Activated gamma-delta T cell (primary cell): ENCODE measurements at regions not wholly inside any gene's neighbourhood (a gene's known extent, or its start where the extent isn't known, plus 50 kb on each side); places are given as distances from the start of the nearest gene placed in this dataset.

Experiments
- DNase-seq: peaks from one replicate; lab custom pipeline; 2025; lab: John Stamatoyannopoulos, UW

GRCh38 chr3:10583798-10584708 lies 78.7 kb upstream of the ATP2B2 start:
- DNase-seq: no peak

GRCh38 chr3:10585945-10586344 lies 80.6 kb upstream of the ATP2B2 start:
- no peak for DNase-seq

GRCh38 chr3:10594915-10595314 lies 89.5 kb upstream of the ATP2B2 start:
- no peak for DNase-seq

- no peak for DNase-seq
These were observed 91.5 kb upstream of the ATP2B2 start for GRCh38 chr3:10596746-10597448.

GRCh38 chr3:10597733-10598132 lies 92.3 kb upstream of the ATP2B2 start:
- DNase-seq: no peak

- DNase-seq: no peak
These were observed 93.6 kb upstream of the ATP2B2 start for GRCh38 chr3:10599017-10599416.

- DNase-seq: no peak
These were observed 94.1 kb upstream of the ATP2B2 start for GRCh38 chr3:10599444-10599843.

GRCh38 chr3:10600296-10600714 lies 94.9 kb upstream of the ATP2B2 start:
- DNase-seq: no peak

GRCh38 chr3:10600726-10601125 lies 95.3 kb upstream of the ATP2B2 start:
- no peak for DNase-seq

- DNase-seq: no peak
These were observed 95.9 kb upstream of the ATP2B2 start for GRCh38 chr3:10601151-10601856.

GRCh38 chr3:10601857-10602230 lies 96.5 kb upstream of the ATP2B2 start:
- DNase-seq: no peak

GRCh38 chr3:10602271-10602670 lies 96.9 kb upstream of the ATP2B2 start:
- no peak for DNase-seq

GRCh38 chr3:10602769-10603768 lies 97.7 kb upstream of the ATP2B2 start:
- DNase-seq: no peak

- DNase-seq: no peak
These were observed 103.7 kb upstream of the ATP2B2 start for GRCh38 chr3:10609134-10609533.

GRCh38 chr3:10614168-10614567 lies 108.8 kb upstream of the ATP2B2 start:
- DNase-seq: no peak

GRCh38 chr3:10615715-10616114 lies 110.3 kb upstream of the ATP2B2 start:
- no peak for DNase-seq

- no peak for DNase-seq
These were observed 110.9 kb upstream of the ATP2B2 start for GRCh38 chr3:10616321-10616720.

GRCh38 chr3:10619989-10620832 lies 114.8 kb upstream of the ATP2B2 start:
- DNase-seq: no peak

- no peak for DNase-seq
These were observed 115.4 kb upstream of the ATP2B2 start for GRCh38 chr3:10620833-10621082.

GRCh38 chr3:10623578-10624275 lies 118.3 kb upstream of the ATP2B2 start:
- DNase-seq: no peak
